ENCODE measurements at regions not wholly inside any gene's neighbourhood (a gene's known extent, or its start where the extent isn't known, plus 50 kb on each side); places are given as distances from the start of the nearest gene placed in this dataset.
"Not testable (repeated sequence)": the region's sequence is repeated elsewhere in the genome, so short reads cannot be mapped to it uniquely, and the experiment has no call there.

GRCh38 chr2:49780949-49781348, 626.6 kb upstream of the FSHR start:
- Mint-ChIP-seq H3K27me3 (no peaks in the 10 kb centered on the region), H3K9me3 (no peaks in the 10 kb centered on the region), H3K27ac (no peak overlapping the region), H3K4me3 (no peak overlapping the region), H3K36me3 (no peaks in the 10 kb centered on the region), H3K4me1 (no peaks in the 10 kb centered on the region)
- ATAC-seq (ENCODE audit: low read depth) (no peak), DNase-seq (no peak)
- POLR2A ChIA-PET = no interaction called here

DNA sequence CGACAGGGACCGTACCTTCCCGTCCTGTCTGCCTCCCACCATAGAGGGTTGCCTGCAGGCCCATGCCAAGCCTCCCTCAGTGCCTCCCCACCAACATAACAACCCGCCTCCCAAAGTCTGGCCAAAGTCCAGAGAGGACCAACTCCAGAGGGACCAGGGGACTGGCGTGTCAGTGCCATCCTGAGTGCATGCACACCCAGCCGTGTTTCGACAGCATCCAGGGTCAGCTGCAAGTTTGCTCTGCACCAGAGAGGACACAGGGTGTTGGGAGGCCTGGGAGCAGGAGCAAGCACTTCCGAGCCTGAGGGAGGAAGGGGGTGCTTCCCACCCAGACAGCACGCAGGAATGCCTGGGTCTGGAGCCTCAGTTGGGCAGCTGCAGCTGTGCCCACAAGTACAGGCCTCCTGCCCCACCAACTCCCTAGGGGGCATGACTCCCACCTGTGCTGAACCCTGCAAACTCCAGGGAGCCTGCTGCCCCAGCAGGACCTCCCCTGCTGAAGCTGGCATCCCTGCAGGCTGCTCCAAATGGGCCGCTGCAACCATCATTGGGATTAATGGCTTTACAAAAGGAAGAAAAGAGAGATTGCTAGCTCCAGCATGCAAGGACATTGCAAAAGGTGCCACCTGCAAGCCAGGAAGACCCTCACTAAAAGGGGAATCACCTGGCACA, 618.1 kb upstream of the FSHR start:
- POLR2A ChIA-PET = no interaction called here
- H3K9me3 Mint-ChIP-seq = no peaks in the 10 kb centered on the region
- no peaks in the 10 kb centered on the region for H3K27me3 Mint-ChIP-seq
- no peak for ATAC-seq (ENCODE audit: low read depth)
- H3K36me3 Mint-ChIP-seq = no peaks in the 10 kb centered on the region
- no peak overlapping the region for H3K4me3 Mint-ChIP-seq
- H3K27ac Mint-ChIP-seq = no peak overlapping the region
- H3K4me1 Mint-ChIP-seq = no peaks in the 10 kb centered on the region
- no peak for DNase-seq

DNA sequence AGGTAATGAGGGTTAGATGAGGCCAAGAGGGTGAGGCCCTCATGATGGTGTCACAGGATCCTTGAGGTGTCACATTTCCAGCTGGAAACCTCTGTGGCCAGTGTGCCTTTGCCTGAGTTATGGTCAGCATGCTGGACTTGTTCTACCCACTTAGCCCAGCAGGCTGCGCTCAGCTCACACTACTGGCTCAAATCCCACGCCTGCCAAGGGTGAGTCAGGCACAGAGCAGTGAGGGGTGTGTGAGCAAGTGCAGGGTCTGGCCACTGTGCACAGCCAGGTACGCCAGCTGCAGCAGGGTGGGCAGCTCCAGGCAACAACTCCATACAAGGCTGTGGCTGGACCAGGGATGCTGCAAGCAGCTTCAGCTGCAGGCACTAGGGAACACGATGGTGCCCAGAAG, 616.6 kb upstream of the FSHR start:
- no peak overlapping the region for H3K4me3 Mint-ChIP-seq
- no peak overlapping the region for H3K27ac Mint-ChIP-seq
- ATAC-seq (ENCODE audit: low read depth) = no peak
- no peaks in the 10 kb centered on the region for H3K9me3 Mint-ChIP-seq
- DNase-seq = no peak
- POLR2A ChIA-PET = interaction anchor here (0.5 kb wide), 1 partner anchor 33 kb away, joined by 3 read pairs; no protein-coding TSS in a partner anchor
- no peaks in the 10 kb centered on the region for H3K27me3 Mint-ChIP-seq
- no peaks in the 10 kb centered on the region for H3K4me1 Mint-ChIP-seq
- no peaks in the 10 kb centered on the region for H3K36me3 Mint-ChIP-seq

DNA sequence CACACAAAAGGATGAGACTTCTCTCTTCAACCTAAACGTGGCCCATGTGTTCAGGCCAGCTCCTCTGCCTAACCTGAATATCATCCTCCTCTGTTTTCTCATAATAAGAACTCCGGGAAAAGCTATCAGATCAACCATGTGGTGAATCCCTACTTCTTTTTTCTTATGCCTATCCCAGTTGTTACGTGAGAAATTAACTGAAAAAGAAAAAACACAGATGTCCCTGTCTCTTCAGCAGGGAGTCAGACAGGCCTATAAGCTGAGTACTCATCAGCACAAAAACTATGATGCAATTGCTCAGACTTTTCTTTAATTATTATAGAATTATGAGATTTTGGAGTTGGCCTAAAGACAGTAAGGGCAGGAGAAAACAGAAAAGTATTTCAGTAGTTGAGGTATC, 613.0 kb upstream of the FSHR start:
- H3K36me3 Mint-ChIP-seq = no peaks in the 10 kb centered on the region
- no peak for ATAC-seq (ENCODE audit: low read depth)
- no peak overlapping the region for H3K4me3 Mint-ChIP-seq

GRCh38 chr2:49755777-49756176, 601.5 kb upstream of the FSHR start:
- ATAC-seq (ENCODE audit: low read depth) (no peak), DNase-seq (no peak)
- Mint-ChIP-seq H3K4me1 (no peaks in the 10 kb centered on the region), H3K27ac (no peak overlapping the region), H3K27me3 (no peaks in the 10 kb centered on the region), H3K9me3 (no peaks in the 10 kb centered on the region), H3K36me3 (no peaks in the 10 kb centered on the region), H3K4me3 (no peak overlapping the region)
- POLR2A ChIA-PET = no interaction called here

More for the DNA sequence above, 613.0 kb upstream of the FSHR start:
- DNase-seq = no peak
- no peaks in the 10 kb centered on the region for H3K4me1 Mint-ChIP-seq
- POLR2A ChIA-PET = no interaction called here
- no peak overlapping the region for H3K27ac Mint-ChIP-seq
- no peaks in the 10 kb centered on the region for H3K9me3 Mint-ChIP-seq
- H3K27me3 Mint-ChIP-seq = no peaks in the 10 kb centered on the region

DNA sequence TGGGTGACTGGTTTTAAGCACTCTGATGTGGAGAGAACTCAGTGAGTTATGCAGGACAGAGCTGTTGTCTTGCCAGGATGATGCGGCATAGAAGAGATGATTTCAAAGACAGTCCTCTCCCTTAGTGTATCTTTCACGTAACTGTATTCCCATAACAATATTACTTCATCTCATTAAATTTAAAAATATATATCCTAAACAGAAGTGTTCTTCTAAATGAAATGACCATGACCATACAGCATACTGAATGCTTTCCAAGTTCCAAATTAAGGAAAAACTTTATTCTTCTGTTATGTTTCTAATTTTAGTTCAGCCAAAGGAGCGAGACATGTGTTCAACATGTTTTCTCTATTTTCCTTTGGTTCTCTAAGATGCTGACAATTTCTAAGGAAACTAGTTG, 600.1 kb upstream of the FSHR start:
- DNase-seq (no peak), ATAC-seq (ENCODE audit: low read depth) (no peak)
- Mint-ChIP-seq H3K4me1 (no peaks in the 10 kb centered on the region), H3K27me3 (no peaks in the 10 kb centered on the region), H3K4me3 (no peak overlapping the region), H3K27ac (no peak overlapping the region), H3K9me3 (no peaks in the 10 kb centered on the region), H3K36me3 (no peaks in the 10 kb centered on the region)
- POLR2A ChIA-PET = no interaction called here

- no peak overlapping the region for H3K27ac Mint-ChIP-seq
- no peak for ATAC-seq (ENCODE audit: low read depth)
- no peaks in the 10 kb centered on the region for H3K36me3 Mint-ChIP-seq
- no peak overlapping the region for H3K4me3 Mint-ChIP-seq
- POLR2A ChIA-PET = no interaction called here
- no peaks in the 10 kb centered on the region for H3K4me1 Mint-ChIP-seq
- no peaks in the 10 kb centered on the region for H3K27me3 Mint-ChIP-seq
- no peaks in the 10 kb centered on the region for H3K9me3 Mint-ChIP-seq
- DNase-seq = no peak
Observed at GRCh38 chr2:49753344-49753985, 599.1 kb upstream of the FSHR start.

GRCh38 chr2:49737606-49738005, 583.3 kb upstream of the FSHR start:
- Mint-ChIP-seq H3K27ac (no peak overlapping the region), H3K4me3 (no peak overlapping the region), H3K4me1 (no peaks in the 10 kb centered on the region), H3K27me3 (no peaks in the 10 kb centered on the region), H3K36me3 (no peaks in the 10 kb centered on the region), H3K9me3 (peaks cover 4% of the 10 kb centered on the region)
- no peak for ATAC-seq (ENCODE audit: low read depth)
- POLR2A ChIA-PET = interaction anchor here (0.7 kb wide), 1 partner anchor 33 kb away, joined by 3 read pairs; no protein-coding TSS in a partner anchor
- DNase-seq = no peak

- DNase-seq; H3K36me3 Mint-ChIP-seq; H3K9me3 Mint-ChIP-seq; H3K4me1 Mint-ChIP-seq; H3K4me3 Mint-ChIP-seq; POLR2A ChIA-PET; H3K27me3 Mint-ChIP-seq; H3K27ac Mint-ChIP-seq; ATAC-seq (ENCODE audit: low read depth): not testable (repeated sequence)
Observed at GRCh38 chr2:49732924-49733323, 578.6 kb upstream of the FSHR start.

DNA sequence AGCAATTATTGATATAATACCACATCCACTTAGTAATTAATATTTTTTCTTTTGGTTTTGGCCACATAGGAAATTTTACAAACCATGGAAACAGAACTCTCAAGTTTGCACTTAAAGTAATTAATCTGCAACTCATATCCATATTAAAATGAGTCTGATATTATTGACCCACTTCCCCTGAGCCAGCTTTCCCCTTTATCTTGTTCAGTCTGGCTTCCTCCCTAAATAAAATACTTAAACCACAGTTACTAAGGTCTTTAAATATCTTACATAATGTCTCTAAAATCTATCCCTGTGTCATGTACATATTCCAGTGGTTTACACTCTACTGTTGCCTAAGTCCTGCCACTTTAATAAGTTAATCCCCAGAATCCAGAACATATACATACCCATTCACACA, 564.9 kb upstream of the FSHR start:
- POLR2A ChIA-PET = no interaction called here
- Mint-ChIP-seq H3K27ac (no peak overlapping the region), H3K4me1 (no peaks in the 10 kb centered on the region), H3K9me3 (no peaks in the 10 kb centered on the region), H3K36me3 (no peaks in the 10 kb centered on the region), H3K4me3 (no peak overlapping the region), H3K27me3 (no peaks in the 10 kb centered on the region)
- ATAC-seq (ENCODE audit: low read depth) (no peak), DNase-seq (no peak)

DNA sequence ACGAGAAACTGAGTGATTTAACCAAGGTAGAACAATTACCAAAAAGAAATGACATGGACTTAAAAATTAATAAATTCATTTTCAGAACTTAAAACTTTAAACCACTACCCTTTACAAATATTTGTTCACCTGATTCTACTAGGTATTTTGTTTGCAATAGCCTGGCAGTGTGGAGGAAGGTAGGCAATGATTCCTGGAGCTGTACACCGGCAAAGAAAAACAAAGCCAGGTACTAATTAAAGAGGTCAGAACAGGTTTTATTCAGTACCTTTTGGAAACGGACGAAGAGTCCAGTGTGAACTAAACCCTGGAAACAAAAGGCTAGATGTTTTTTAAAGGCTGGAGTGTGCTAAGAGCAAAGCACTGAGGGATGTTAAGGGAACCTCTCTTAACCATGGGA, 561.3 kb upstream of the FSHR start:
- Mint-ChIP-seq H3K36me3 (no peaks in the 10 kb centered on the region), H3K4me1 (no peaks in the 10 kb centered on the region), H3K4me3 (no peak overlapping the region), H3K9me3 (no peaks in the 10 kb centered on the region), H3K27ac (no peak overlapping the region), H3K27me3 (no peaks in the 10 kb centered on the region)
- POLR2A ChIA-PET = no interaction called here
- DNase-seq = no peak
- ATAC-seq (ENCODE audit: low read depth) = no peak

- Mint-ChIP-seq H3K4me3 (no peak overlapping the region), H3K4me1 (no peaks in the 10 kb centered on the region), H3K9me3 (no peaks in the 10 kb centered on the region), H3K36me3 (no peaks in the 10 kb centered on the region), H3K27me3 (no peaks in the 10 kb centered on the region), H3K27ac (no peak overlapping the region)
- POLR2A ChIA-PET = no interaction called here
- DNase-seq = no peak
- ATAC-seq (ENCODE audit: low read depth) = no peak
Observed at GRCh38 chr2:49714454-49714853, 560.1 kb upstream of the FSHR start.

DNA sequence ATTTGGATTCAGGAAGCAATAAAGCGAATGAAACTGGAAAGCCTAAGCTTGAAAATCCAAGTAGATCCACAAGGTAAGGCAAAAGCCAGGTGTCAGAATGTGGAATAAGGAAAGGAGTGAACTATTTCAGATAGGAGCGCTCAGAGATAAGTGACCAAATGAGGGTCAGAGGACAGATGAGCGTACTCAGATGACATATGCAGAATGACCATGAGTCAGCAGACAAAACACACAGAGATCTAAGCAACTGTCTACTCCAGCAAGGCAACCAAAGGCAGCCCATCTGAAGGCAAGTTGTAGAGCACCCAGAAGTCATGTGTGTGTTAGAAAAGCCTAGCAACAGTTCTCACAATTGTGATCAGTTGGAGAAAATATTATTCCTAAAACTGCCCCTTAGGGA, 548.4 kb upstream of the FSHR start:
- Mint-ChIP-seq H3K27me3 (no peaks in the 10 kb centered on the region), H3K9me3 (peaks cover 1% of the 10 kb centered on the region)

DNA sequence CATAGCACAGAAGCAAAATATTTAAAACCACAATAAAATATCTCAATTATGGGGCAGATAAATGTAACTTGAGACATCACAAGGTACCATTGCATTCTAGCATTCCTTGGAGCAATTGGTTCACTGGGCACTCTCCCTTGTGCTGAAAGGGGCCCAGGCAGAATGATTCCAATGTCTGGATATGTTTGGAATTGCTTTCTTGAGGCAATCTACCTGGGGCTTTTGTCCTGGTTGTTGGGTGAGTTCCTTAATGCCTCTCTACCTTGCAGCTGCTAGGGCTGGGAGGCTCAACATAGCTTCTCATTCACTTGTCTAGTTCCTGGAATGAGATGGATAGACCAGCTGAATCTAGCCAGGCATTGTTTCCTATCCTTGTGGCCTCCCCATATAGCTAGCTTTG, 539.6 kb upstream of the FSHR start:
- no peaks in the 10 kb centered on the region for H3K9me3 Mint-ChIP-seq
- no peak for DNase-seq
- no peaks in the 10 kb centered on the region for H3K36me3 Mint-ChIP-seq
- no peak for ATAC-seq (ENCODE audit: low read depth)
- no peak overlapping the region for H3K4me3 Mint-ChIP-seq
- H3K27me3 Mint-ChIP-seq = no peaks in the 10 kb centered on the region
- H3K27ac Mint-ChIP-seq = no peak overlapping the region
- H3K4me1 Mint-ChIP-seq = no peaks in the 10 kb centered on the region
- POLR2A ChIA-PET = no interaction called here

More for the DNA sequence above, 548.4 kb upstream of the FSHR start:
- no peak for ATAC-seq (ENCODE audit: low read depth)
- Mint-ChIP-seq H3K36me3 (no peaks in the 10 kb centered on the region), H3K27ac (no peak overlapping the region), H3K4me1 (no peaks in the 10 kb centered on the region), H3K4me3 (no peak overlapping the region)
- POLR2A ChIA-PET = no interaction called here
- no peak for DNase-seq
